Muscle of leg (tissue), 3 donors: ENCODE measurements at regions not wholly inside any gene's neighbourhood (a gene's known extent, or its start where the extent isn't known, plus 50 kb on each side); places are given as distances from the start of the nearest gene placed in this dataset.

Experiments
- DNase-seq: peaks from one replicate; pipeline ENCODE4 v3.0.0; 2013
- H3K27ac ChIP-seq: one replicate; pipeline ENCODE4 v1.5.1; 2013; ENCODE audit warnings: mild to moderate bottlenecking, low read length, control low read depth
- H3K27me3 ChIP-seq: one replicate; pipeline ENCODE4 v1.6.1; 2013; ENCODE audit warnings: low read length; ENCODE audit not compliant: control insufficient read depth, insufficient read depth
- H3K36me3 ChIP-seq: one replicate; pipeline ENCODE4 v1.6.1; 2013; ENCODE audit warnings: low read length; ENCODE audit not compliant: control insufficient read depth, insufficient read depth
- H3K4me1 ChIP-seq: one replicate; pipeline ENCODE4 v1.6.1; 2013; ENCODE audit warnings: low read length; ENCODE audit not compliant: control insufficient read depth, insufficient read depth
- H3K4me3 ChIP-seq: one replicate; pipeline ENCODE4 v1.5.1; 2013; ENCODE audit warnings: low read length, control low read depth
- H3K9me3 ChIP-seq: replicated peaks from 2 replicates; pipeline ENCODE4 v1.6.1; 2013; ENCODE audit warnings: low read depth, low read length; ENCODE audit not compliant: control insufficient read depth
- WGBS: methylation state at CpG from one replicate; pipeline ENCODE4 v1.1.5; 2013; ENCODE audit warnings: missing lambda C conversion rate; ENCODE audit not compliant: insufficient coverage; 5-methylcytosine and 5-hydroxymethylcytosine counted together

DNA sequence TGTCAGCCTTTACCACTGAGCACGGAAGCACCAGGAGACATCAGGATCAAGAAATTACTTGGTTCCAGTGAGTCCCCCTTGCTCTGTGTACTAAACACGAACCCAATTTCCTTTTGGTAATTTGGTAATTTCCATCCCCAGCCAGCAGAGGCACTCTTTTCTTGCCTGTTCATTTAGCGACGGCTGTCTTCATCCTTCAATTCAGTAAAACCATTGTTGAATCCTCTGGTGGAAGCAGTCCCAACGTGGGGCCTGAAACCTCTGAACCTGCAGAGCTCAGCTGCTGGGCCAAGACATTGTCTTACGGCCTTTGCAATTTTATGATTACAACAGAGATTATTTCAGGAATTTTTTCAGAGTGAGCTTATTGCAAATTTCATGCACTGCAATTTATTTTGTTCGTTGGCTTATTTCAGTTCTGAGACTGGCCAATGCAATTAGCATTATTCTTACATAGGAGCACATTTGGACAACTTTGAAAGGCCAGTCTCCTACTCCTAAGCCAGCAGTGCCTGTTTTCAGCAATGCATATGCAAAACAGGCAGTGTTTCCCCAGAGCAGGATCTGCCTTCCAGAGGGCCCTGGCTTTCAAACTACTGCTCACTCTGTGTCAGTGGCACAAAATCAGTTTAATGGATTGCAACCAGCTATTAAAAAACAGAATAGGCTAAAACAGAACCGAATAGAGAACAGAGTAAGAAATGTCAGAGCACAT lies 372.9 kb upstream of the TMEM132C start:
- 48% methylated on average over 6 of the region's 8 CpGs for WGBS
- no peaks in the 10 kb centered on the region for H3K27me3 ChIP-seq
- H3K4me1 ChIP-seq, result no peaks in the 10 kb centered on the region
- no peak for DNase-seq
- no peak overlapping the region for H3K27ac ChIP-seq
- no peak overlapping the region for H3K4me3 ChIP-seq
- no peaks in the 10 kb centered on the region for H3K9me3 ChIP-seq
- no peaks in the 10 kb centered on the region for H3K36me3 ChIP-seq

DNA sequence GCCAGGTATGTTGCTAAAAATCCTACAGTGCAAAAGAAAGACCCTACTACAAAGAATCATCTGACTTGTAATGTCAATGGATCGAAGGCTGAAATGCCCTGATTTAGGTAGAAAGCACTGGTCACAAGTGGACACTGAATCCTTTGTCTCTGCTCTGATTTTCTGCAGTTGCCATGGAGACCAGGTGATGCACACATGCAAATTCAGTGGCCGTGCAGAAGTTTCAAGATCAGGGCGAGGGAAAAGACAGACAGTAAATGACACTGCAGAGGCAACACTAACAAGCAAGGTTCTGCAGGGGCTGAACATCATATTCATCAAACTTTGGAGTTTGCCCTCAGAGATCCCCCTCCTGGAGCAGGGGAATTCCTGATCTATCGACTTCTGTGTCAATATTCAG lies 370.3 kb upstream of the TMEM132C start:
- Histone ChIP-seq H3K4me3 (no peak overlapping the region), H3K4me1 (no peaks in the 10 kb centered on the region), H3K27me3 (no peaks in the 10 kb centered on the region), H3K27ac (no peak overlapping the region), H3K9me3 (no peaks in the 10 kb centered on the region), H3K36me3 (no peaks in the 10 kb centered on the region)
- DNase-seq, result no peak
- 100% methylated on average over 1 of the region's 4 CpGs for WGBS

DNA sequence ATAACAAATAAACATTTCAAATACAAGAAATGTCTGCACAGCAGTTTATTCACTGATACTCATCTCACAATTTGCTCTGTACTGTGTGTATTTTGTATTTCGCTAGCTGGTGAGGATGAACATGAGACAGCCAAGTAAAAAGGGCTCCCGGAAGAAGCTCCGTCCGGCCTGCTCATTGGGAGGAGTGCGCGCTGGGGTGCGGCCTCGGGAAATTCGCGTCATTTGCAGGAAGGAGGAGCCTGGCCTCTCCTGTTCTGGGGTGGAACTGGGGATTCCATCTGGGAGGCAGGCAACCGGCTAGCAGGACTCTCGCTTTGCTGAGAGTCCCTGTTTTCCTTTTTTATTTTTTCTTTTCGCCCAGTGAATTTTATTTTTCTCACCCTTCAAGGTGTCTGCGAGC lies 368.4 kb upstream of the TMEM132C start:
- H3K4me3 ChIP-seq, result no peak overlapping the region
- 83% methylated on average over 13 of the region's 14 CpGs for WGBS
- no peak for DNase-seq
- no peak overlapping the region for H3K27ac ChIP-seq
- no peaks in the 10 kb centered on the region for H3K36me3 ChIP-seq
- no peaks in the 10 kb centered on the region for H3K27me3 ChIP-seq
- no peaks in the 10 kb centered on the region for H3K9me3 ChIP-seq
- H3K4me1 ChIP-seq, result no peaks in the 10 kb centered on the region

DNA sequence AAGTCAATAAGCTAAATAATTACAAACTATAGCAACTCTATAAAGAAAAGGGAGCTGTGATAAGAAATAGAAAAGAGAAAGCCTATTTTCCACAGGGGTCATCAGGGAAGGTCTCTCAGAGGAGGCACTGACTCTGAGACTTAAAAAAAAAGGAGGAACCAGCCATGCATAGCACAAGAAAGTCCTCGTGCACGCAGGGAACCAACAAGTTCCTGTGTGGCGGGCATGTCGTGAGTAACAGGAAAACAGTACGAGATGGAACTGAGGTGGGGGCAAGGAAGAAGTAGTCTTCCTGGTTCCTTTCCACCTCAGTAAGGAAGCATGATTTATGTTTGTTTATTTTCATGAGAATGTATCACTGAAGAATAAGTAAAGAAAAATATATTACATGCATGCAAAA lies 367.0 kb upstream of the TMEM132C start:
- no peak for DNase-seq
- Histone ChIP-seq H3K36me3 (no peaks in the 10 kb centered on the region), H3K27ac (no peak overlapping the region), H3K9me3 (no peaks in the 10 kb centered on the region), H3K4me3 (no peak overlapping the region), H3K27me3 (no peaks in the 10 kb centered on the region), H3K4me1 (no peaks in the 10 kb centered on the region)
- 30% methylated on average over 4 of the region's 5 CpGs for WGBS

DNA sequence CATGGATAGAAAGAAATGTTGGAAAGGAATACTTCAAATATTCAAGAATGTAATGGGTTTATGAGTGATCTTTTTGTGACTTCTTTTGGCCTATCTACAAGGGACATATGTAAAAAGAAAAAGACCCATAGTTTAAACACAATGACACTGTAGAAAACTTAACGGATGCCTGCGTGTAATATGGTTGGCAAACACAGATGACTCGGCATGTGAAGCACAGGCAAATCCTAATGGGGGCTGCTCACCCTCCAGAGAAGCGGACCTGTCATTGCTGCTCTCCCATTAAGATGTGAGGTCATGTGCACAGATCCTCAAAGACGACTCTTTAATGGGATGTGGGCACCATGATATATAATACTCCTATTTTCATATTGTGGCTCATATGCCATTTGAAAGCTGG lies 366.6 kb upstream of the TMEM132C start:
- H3K9me3 ChIP-seq, result peaks cover under 1% of the 10 kb centered on the region
- WGBS, result 67% methylated on average over 3 of the region's 5 CpGs
- H3K27ac ChIP-seq, result no peak overlapping the region
- H3K36me3 ChIP-seq, result no peaks in the 10 kb centered on the region
- DNase-seq, result no peak
- H3K4me3 ChIP-seq, result no peak overlapping the region
- no peaks in the 10 kb centered on the region for H3K4me1 ChIP-seq
- no peaks in the 10 kb centered on the region for H3K27me3 ChIP-seq

DNA sequence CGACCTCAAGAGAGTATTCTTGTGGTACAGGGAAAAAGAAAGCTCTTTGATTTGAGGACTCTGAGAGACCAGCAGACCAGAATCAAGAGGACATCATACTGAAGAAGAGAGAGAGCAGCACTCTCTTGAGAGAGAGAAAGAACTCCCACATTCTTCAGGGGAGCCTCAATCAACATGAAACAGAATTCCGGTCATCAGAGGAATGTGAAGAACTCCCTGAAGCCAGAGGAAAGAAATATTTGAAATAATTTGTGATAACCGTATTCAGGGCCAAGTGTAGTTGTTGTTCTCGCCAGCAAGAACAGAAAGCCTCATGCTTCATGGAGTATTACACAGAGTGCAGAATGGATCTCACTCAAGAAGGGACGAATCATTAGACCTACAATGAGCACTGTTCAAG lies 363.8 kb upstream of the TMEM132C start:
- Histone ChIP-seq H3K4me1 (no peaks in the 10 kb centered on the region), H3K36me3 (no peaks in the 10 kb centered on the region), H3K27me3 (no peaks in the 10 kb centered on the region), H3K27ac (peak overlapping the region; percentile 32), H3K9me3 (peaks cover 2% of the 10 kb centered on the region), H3K4me3 (no peak overlapping the region)
- peak; percentile 61 for DNase-seq
- 24% methylated on average over 3 of the region's 5 CpGs for WGBS

DNA sequence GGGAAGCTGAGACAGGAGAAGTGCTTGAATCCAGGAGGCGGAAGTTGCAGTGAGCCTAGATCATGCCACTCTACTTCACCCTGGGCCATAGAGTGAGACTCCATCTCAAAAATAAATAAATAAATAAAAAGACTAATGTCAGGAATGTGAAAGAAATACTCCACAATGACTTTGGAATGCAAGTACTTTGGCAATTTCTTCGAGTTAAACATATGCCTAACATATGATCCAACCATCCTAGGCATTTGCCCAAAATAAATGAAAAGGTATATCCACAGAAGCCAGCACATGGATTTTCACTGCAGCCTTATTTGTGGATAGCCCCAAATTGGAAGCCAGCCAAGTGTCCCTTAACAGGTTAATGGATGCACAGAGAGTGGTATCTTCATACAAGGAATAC lies 357.9 kb upstream of the TMEM132C start:
- WGBS, result no CpG with 5 or more reads among the region's 2 CpGs
- Histone ChIP-seq H3K36me3 (no peaks in the 10 kb centered on the region), H3K27ac (no peak overlapping the region), H3K9me3 (peaks cover 2% of the 10 kb centered on the region), H3K4me3 (no peak overlapping the region), H3K27me3 (no peaks in the 10 kb centered on the region), H3K4me1 (no peaks in the 10 kb centered on the region)
- DNase-seq, result peak; percentile 58

DNA sequence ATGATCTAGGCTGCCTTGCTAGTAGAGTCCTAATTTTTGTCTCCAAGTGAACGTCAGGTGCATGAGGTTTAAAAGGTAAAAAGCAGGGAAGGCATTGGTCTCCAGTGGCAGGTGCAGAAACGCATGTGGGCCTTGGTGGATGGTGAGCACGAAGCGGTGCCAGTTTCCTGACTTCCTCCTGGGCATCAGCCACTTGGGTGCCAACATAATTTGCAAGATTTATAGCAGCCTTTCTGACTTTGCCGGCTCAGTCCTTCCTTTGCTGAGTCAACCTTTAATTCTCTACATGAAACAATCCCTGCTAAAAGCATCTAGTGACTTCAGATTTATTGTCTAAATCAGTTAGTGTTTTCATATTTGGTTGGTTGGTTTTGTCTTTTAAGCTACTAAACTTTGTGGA lies 355.7 kb upstream of the TMEM132C start:
- Histone ChIP-seq H3K9me3 (no peaks in the 10 kb centered on the region), H3K27me3 (no peaks in the 10 kb centered on the region), H3K36me3 (no peaks in the 10 kb centered on the region), H3K27ac (no peak overlapping the region), H3K4me1 (no peaks in the 10 kb centered on the region), H3K4me3 (no peak overlapping the region)
- 83% methylated on average over 4 of the region's 5 CpGs for WGBS
- DNase-seq, result no peak

DNA sequence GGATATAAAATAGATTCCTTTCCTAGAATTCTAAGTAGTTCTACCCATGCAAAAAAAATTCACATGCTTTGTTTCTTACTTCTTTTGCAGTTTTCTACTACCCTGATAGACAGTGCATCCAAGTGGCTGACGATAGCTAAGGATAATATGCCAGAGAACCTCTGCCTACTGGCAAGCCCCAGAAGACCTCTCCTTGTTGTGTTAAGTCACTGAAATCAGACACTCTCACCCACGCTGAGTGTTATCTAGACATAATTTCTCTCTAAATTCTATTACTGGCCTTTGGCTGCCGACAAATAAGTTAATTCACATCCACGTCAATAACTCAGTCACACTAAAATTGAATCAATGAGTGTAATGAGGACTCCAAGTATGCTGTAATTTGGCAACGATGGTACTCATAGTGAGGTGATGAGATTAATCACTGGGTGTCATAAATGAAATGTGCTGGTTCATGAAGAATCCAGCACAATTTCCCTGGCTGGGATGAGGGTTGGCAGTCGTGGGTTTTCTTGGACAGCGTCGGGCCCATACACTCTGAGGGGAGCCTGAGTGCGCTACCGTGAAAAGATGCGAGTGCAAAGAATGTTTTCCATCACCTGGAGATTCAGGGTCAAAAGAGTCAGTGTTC lies 354.8 kb upstream of the TMEM132C start:
- 77% methylated on average over 7 of the region's 11 CpGs for WGBS
- Histone ChIP-seq H3K27me3 (no peaks in the 10 kb centered on the region), H3K36me3 (no peaks in the 10 kb centered on the region), H3K27ac (no peak overlapping the region), H3K9me3 (no peaks in the 10 kb centered on the region), H3K4me3 (no peak overlapping the region), H3K4me1 (no peaks in the 10 kb centered on the region)
- peak; percentile 44 for DNase-seq

DNA sequence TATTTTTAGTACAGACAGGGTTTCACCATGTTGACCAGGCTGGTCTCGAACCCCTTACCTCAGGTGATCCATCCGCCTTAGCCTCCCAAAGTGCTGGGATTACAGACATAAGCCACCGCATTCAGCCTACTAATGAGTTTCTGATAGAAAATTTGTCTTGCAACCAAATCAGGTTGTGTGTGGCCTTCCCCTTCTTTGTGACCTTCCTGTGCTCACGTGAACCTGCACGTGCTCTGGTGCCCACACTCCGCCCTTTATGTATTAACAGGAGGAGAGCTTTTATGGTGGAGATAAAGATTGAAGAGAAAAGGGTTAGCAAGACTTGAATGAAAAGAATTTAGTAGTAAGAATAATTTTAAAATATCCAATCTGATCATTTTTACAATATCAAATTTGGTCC lies 343.5 kb upstream of the TMEM132C start:
- Histone ChIP-seq H3K27me3 (no peaks in the 10 kb centered on the region), H3K27ac (no peak overlapping the region), H3K4me3 (no peak overlapping the region), H3K4me1 (peaks cover 5% of the 10 kb centered on the region), H3K9me3 (no peaks in the 10 kb centered on the region), H3K36me3 (no peaks in the 10 kb centered on the region)
- no peak for DNase-seq
- 100% methylated on average over 3 of the region's 6 CpGs for WGBS
